GM12878 (cell line): ENCODE measurements at regions not wholly inside any gene's neighbourhood (a gene's known extent, or its start where the extent isn't known, plus 50 kb on each side); places are given as distances from the start of the nearest gene placed in this dataset.

Source experiments
- ATAC-seq: fragments of 200-7000 bp; cut with Tn5 transposase; 3 replicates; pipeline ENCODE4 v1.9.1; 2020; ENCODE audit warnings: mild to moderate bottlenecking, moderate library complexity
- BruUV-seq: library from RNA; stranded (reverse); fragments of 400-500 nt; replicated peaks from 2 replicates; lab custom pipeline; 2021; lab: Mats Ljungman, UMichigan
- CTCF ChIA-PET: fragments of 300-600 bp; sonication (Branson Sonifier 250); formaldehyde crosslinking; extraction: SDS; loops from one replicate; lab custom pipeline; 2021; ENCODE audit warnings: inconsistent platforms; lab: Yijun Ruan, JAX
- POLR2A ChIA-PET: fragments of 350-600 bp; formaldehyde crosslinking; extraction: SDS; loops from one replicate; lab custom pipeline; 2021; ENCODE audit warnings: inconsistent platforms; lab: Charles Lee
- RAD21 ChIA-PET: fragments of 300-600 bp; sonication (Branson Sonifier 250); formaldehyde crosslinking; loops from one replicate; lab custom pipeline; 2023; ENCODE audit warnings: antibody characterized with exemption; ENCODE audit not compliant: unreplicated experiment; lab: Charles Lee
- SMC1A ChIA-PET: fragments of 300-600 bp; sonication (Branson Sonifier 250); formaldehyde crosslinking; loops from one replicate; lab custom pipeline; 2023; ENCODE audit not compliant: unreplicated experiment, uncharacterized antibody; lab: Charles Lee
- DNase-seq: peaks from one replicate; pipeline ENCODE4 v3.0.0-alpha.2; 2011; ENCODE audit warnings: low read depth, low spot score
- FAIRE-seq: peaks from 3 replicates; lab custom pipeline; 2011; peaks lifted over from hg19 to GRCh38; lab: Jason Lieb, UNC
- H2AFZ ChIP-seq: 2 replicates; pipeline ENCODE4 v1.6.0; 2011; ENCODE audit warnings: low read depth, low read length, control low read depth; ENCODE audit not compliant: control insufficient read depth
- H3K27ac ChIP-seq: 2 replicates; pipeline ENCODE4 v1.5.1; 2011; ENCODE audit warnings: control low read depth; ENCODE audit not compliant: control insufficient read depth, insufficient read depth
- H3K27me3 ChIP-seq, 2 experiments: replicated peaks in 1 of 2; 2 replicates each; pipeline versions ENCODE4 v1.6.0 to v1.6.1; 2011; ENCODE audit warnings: low read length in 1 of 2; ENCODE audit not compliant: control insufficient read depth in 2 of 2, insufficient read depth in 2 of 2
- H3K36me3 ChIP-seq, 2 experiments: 2 replicates each; pipeline ENCODE4 v1.5.1; 2011; ENCODE audit warnings: low read length in 1 of 2; ENCODE audit not compliant: control insufficient read depth in 2 of 2, insufficient read depth in 2 of 2
- H3K4me1 ChIP-seq: 2 replicates; pipeline ENCODE4 v1.6.1; 2011; ENCODE audit warnings: mild to moderate bottlenecking, low read length, moderate library complexity, mixed read lengths; ENCODE audit not compliant: control insufficient read depth, insufficient read depth
- H3K4me2 ChIP-seq: 2 replicates; pipeline ENCODE4 v1.6.0; 2011; ENCODE audit warnings: control low read depth; ENCODE audit not compliant: control insufficient read depth, insufficient read depth
- H3K4me3 ChIP-seq: fragments of 200-600 bp; sonication (generic); 2 replicates; pipeline ENCODE4 v1.5.1; 2016
- H3K79me2 ChIP-seq: 2 replicates; pipeline ENCODE4 v1.6.0; 2011; ENCODE audit warnings: low read length; ENCODE audit not compliant: control insufficient read depth, insufficient read depth
- H3K9ac ChIP-seq: 2 replicates; pipeline ENCODE4 v1.8.0; 2011; ENCODE audit warnings: low read length, control low read depth, mixed read lengths; ENCODE audit not compliant: control insufficient read depth, insufficient read depth
- H3K9me3 ChIP-seq: replicated peaks from 3 replicates; pipeline ENCODE4 v1.5.1; 2011; ENCODE audit warnings: mild to moderate bottlenecking, low read length; ENCODE audit not compliant: control insufficient read depth, insufficient read depth
- H4K20me1 ChIP-seq: 2 replicates; pipeline ENCODE4 v1.6.0; 2011; ENCODE audit not compliant: control insufficient read depth, insufficient read depth
- BHLHE40 ChIP-seq, 2 experiments: fragments of 450-650 bp in 1 of 2; IDR thresholded peaks; 2 replicates each; pipeline ENCODE4 v1.6.1; 2011 to 2017; ENCODE audit warnings: low read depth in 2 of 2, borderline replicate concordance in 1 of 2, improper control_type of control experiment in 1 of 2, low read length in 1 of 2, mild to moderate bottlenecking in 1 of 2
- BRCA1 ChIP-seq: IDR thresholded peaks from 2 replicates; pipeline ENCODE4 v1.6.1; 2011; ENCODE audit warnings: low read depth, low read length, improper control_type of control experiment
- DPF2 ChIP-seq: fragments of 450-650 bp; IDR thresholded peaks from 2 replicates; pipeline ENCODE4 v1.6.1; 2017; ENCODE audit warnings: mild to moderate bottlenecking
- ESRRA ChIP-seq: IDR thresholded peaks from 2 replicates; pipeline ENCODE4 v1.6.1; 2012; ENCODE audit warnings: mild to moderate bottlenecking, low read length, improper control_type of control experiment
- FOS ChIP-seq: IDR thresholded peaks from 3 replicates; pipeline ENCODE4 v1.6.1; 2011; ENCODE audit warnings: borderline replicate concordance; ENCODE audit not compliant: insufficient read length; ENCODE audit errors: extremely low read depth
- HDAC2 ChIP-seq: fragments of 200-600 bp; sonication (generic); IDR thresholded peaks from 2 replicates; pipeline ENCODE4 v1.6.1; 2017
- HDAC6 ChIP-seq: fragments of 200-600 bp; sonication (generic); IDR thresholded peaks from one replicate; pipeline ENCODE4 v1.8.0; 2017; ENCODE audit warnings: antibody characterized with exemption; ENCODE audit not compliant: unreplicated experiment
- KLF5 ChIP-seq: fragments of 450-650 bp; IDR thresholded peaks from 2 replicates; pipeline ENCODE4 v1.6.1; 2014; ENCODE audit warnings: mild to moderate bottlenecking; ENCODE audit not compliant: partially characterized antibody
- MEF2A ChIP-seq: IDR thresholded peaks from 2 replicates; pipeline ENCODE4 v1.6.1; 2011; ENCODE audit warnings: low read depth, mild to moderate bottlenecking, low read length, moderate library complexity; ENCODE audit not compliant: insufficient read depth
- POLR2AphosphoS5 ChIP-seq: IDR thresholded peaks from 2 replicates; pipeline ENCODE4 v1.6.1; 2011; ENCODE audit warnings: mild to moderate bottlenecking, low read length, inconsistent platforms
- RUNX3 ChIP-seq: IDR thresholded peaks from 2 replicates; pipeline ENCODE4 v1.6.1; 2012; ENCODE audit warnings: low read length, inconsistent platforms
- SMC3 ChIP-seq: IDR thresholded peaks from 2 replicates; pipeline ENCODE4 v1.6.1; 2011; ENCODE audit warnings: low read length, improper control_type of control experiment, borderline replicate concordance
- SPI1 ChIP-seq: IDR thresholded peaks from 2 replicates; pipeline ENCODE4 v1.6.1; 2011; ENCODE audit warnings: low read depth, mild to moderate bottlenecking, low read length, moderate library complexity, borderline replicate concordance; ENCODE audit not compliant: insufficient read depth
- SREBF1 ChIP-seq: IDR thresholded peaks from 2 replicates; pipeline ENCODE4 v1.6.1; 2012; ENCODE audit warnings: mild to moderate bottlenecking, low read length
- STAT3 ChIP-seq: IDR thresholded peaks from 2 replicates; pipeline ENCODE4 v1.6.1; 2011; ENCODE audit warnings: low read depth, low read length, improper control_type of control experiment
- TBL1XR1 ChIP-seq: IDR thresholded peaks from 2 replicates; pipeline ENCODE4 v1.6.1; 2012; ENCODE audit warnings: low read depth, low read length, improper control_type of control experiment
- WGBS: methylation state at CpG from one replicate; pipeline ENCODE4 v1.1.6; 2016; ENCODE audit warnings: low lambda C conversion rate; ENCODE audit not compliant: insufficient replicate concordance, insufficient coverage; ENCODE audit errors: missing lambda C conversion rate; 5-methylcytosine and 5-hydroxymethylcytosine counted together
- in situ Hi-C: fragments of 300-500 bp; cut with MboI; formaldehyde crosslinking; loops from 9 replicates; pipeline ENCODE4 v1.14.3; 2018; ENCODE audit warnings: mixed read lengths
- intact Hi-C: fragments of 100-400 bp; cut with micrococcal nuclease; formaldehyde crosslinking; loops from one replicate; pipeline ENCODE4 v1.14.2; 2022; ENCODE audit not compliant: unreplicated experiment
- TF ChIP-seq, protein P1 (sequence below): fragments of 150-350 bp; IDR thresholded peaks from 2 replicates; pipeline ENCODE4 v1.6.1; 2016; ENCODE audit warnings: low read depth, low read length
- TF ChIP-seq, protein P2 (sequence below): IDR thresholded peaks from 2 replicates; pipeline ENCODE4 v1.6.1; 2012; ENCODE audit warnings: low read depth, low read length, improper control_type of control experiment
- TF ChIP-seq, protein P3 (sequence below): fragments of 450-650 bp; IDR thresholded peaks from 2 replicates; pipeline ENCODE4 v1.6.1; 2016; ENCODE audit warnings: mild to moderate bottlenecking
- TF ChIP-seq, protein P4 (sequence below): IDR thresholded peaks from 2 replicates; pipeline ENCODE4 v1.6.1; 2012; ENCODE audit warnings: low read depth, low read length, improper control_type of control experiment

DNA sequence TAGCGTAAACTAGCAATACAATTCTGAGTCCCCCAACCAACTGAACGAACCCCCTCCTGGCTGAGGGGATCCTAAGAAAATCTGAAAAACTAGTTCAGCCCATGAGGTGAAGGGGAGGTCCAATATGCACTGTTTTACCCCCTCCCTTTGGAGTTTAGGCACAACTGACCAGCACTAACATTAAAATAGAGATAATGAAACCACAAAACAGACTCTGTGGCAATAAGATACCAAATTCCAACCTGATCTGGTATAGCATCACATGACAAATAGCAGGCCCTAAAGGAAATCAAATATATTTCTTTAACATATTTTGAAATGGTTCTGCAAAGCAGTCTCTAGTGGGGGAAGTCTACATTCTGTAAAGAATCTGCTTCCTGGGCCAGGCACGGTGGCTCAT, 522.5 kb downstream of the TYW1 start:
- Histone ChIP-seq H3K27ac (no peak overlapping the region), H3K27me3 (no peaks in the 10 kb centered on the region), H3K9ac (no peak overlapping the region), H3K4me1 (no peaks in the 10 kb centered on the region), H3K9me3 (no peaks in the 10 kb centered on the region), H3K36me3 (no peaks in the 10 kb centered on the region), H3K4me3 (no peak overlapping the region), H3K4me2 (no peak overlapping the region), H3K79me2 (no peaks in the 10 kb centered on the region), H4K20me1 (no peaks in the 10 kb centered on the region), H2AFZ (no peak overlapping the region)
- BruUV-seq = no TSS peak
- 42% methylated on average over 3 of the region's 3 CpGs for WGBS
- FAIRE-seq = no peak
- SMC1A ChIA-PET = interaction anchor here (0.6 kb wide), 1 partner anchor 72 kb away, joined by 4 read pairs; no protein-coding TSS in a partner anchor
- TF ChIP-seq, protein P1, sequence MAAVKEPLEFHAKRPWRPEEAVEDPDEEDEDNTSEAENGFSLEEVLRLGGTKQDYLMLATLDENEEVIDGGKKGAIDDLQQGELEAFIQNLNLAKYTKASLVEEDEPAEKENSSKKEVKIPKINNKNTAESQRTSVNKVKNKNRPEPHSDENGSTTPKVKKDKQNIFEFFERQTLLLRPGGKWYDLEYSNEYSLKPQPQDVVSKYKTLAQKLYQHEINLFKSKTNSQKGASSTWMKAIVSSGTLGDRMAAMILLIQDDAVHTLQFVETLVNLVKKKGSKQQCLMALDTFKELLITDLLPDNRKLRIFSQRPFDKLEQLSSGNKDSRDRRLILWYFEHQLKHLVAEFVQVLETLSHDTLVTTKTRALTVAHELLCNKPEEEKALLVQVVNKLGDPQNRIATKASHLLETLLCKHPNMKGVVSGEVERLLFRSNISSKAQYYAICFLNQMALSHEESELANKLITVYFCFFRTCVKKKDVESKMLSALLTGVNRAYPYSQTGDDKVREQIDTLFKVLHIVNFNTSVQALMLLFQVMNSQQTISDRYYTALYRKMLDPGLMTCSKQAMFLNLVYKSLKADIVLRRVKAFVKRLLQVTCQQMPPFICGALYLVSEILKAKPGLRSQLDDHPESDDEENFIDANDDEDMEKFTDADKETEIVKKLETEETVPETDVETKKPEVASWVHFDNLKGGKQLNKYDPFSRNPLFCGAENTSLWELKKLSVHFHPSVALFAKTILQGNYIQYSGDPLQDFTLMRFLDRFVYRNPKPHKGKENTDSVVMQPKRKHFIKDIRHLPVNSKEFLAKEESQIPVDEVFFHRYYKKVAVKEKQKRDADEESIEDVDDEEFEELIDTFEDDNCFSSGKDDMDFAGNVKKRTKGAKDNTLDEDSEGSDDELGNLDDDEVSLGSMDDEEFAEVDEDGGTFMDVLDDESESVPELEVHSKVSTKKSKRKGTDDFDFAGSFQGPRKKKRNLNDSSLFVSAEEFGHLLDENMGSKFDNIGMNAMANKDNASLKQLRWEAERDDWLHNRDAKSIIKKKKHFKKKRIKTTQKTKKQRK = no peak
- TF ChIP-seq, protein P2, sequence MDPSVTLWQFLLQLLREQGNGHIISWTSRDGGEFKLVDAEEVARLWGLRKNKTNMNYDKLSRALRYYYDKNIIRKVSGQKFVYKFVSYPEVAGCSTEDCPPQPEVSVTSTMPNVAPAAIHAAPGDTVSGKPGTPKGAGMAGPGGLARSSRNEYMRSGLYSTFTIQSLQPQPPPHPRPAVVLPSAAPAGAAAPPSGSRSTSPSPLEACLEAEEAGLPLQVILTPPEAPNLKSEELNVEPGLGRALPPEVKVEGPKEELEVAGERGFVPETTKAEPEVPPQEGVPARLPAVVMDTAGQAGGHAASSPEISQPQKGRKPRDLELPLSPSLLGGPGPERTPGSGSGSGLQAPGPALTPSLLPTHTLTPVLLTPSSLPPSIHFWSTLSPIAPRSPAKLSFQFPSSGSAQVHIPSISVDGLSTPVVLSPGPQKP = no peak
- no peak for TF ChIP-seq FOS
- no peak for TF ChIP-seq POLR2AphosphoS5
- TF ChIP-seq BRCA1 = no peak
- TF ChIP-seq, protein P3, sequence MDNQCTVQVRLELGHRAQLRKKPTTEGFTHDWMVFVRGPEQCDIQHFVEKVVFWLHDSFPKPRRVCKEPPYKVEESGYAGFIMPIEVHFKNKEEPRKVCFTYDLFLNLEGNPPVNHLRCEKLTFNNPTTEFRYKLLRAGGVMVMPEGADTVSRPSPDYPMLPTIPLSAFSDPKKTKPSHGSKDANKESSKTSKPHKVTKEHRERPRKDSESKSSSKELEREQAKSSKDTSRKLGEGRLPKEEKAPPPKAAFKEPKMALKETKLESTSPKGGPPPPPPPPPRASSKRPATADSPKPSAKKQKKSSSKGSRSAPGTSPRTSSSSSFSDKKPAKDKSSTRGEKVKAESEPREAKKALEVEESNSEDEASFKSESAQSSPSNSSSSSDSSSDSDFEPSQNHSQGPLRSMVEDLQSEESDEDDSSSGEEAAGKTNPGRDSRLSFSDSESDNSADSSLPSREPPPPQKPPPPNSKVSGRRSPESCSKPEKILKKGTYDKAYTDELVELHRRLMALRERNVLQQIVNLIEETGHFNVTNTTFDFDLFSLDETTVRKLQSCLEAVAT = no peak
- no peak for TF ChIP-seq STAT3
- TF ChIP-seq SMC3 = no peak
- no peak for TF ChIP-seq DPF2
- TF ChIP-seq SREBF1 = no peak
- no peak for TF ChIP-seq ESRRA
- TF ChIP-seq BHLHE40 (IDR thresholded peaks at IDR 0.05; ENCODE audit: borderline replicate concordance in 1 of 2, low read depth in 2 of 2, low read length in 1 of 2) = no peak
- TF ChIP-seq MEF2A = no peak
- no peak for TF ChIP-seq SPI1
- no peak for TF ChIP-seq HDAC2
- TF ChIP-seq HDAC6 = no peak
- no peak for TF ChIP-seq RUNX3
- TF ChIP-seq KLF5 = no peak
- no peak for TF ChIP-seq TBL1XR1
- TF ChIP-seq, protein P4, sequence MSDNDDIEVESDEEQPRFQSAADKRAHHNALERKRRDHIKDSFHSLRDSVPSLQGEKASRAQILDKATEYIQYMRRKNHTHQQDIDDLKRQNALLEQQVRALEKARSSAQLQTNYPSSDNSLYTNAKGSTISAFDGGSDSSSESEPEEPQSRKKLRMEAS = no peak
- no peak for ATAC-seq
- CTCF ChIA-PET = no interaction called here
- POLR2A ChIA-PET = no interaction called here
- DNase-seq = no peak
- in situ Hi-C loops = no loop called here
- intact Hi-C loops = no loop called here
- RAD21 ChIA-PET = no interaction called here
